ENCODE measurements at regions not wholly inside any gene's neighbourhood (a gene's known extent, or its start where the extent isn't known, plus 50 kb on each side); places are given as distances from the start of the nearest gene placed in this dataset.

DNA sequence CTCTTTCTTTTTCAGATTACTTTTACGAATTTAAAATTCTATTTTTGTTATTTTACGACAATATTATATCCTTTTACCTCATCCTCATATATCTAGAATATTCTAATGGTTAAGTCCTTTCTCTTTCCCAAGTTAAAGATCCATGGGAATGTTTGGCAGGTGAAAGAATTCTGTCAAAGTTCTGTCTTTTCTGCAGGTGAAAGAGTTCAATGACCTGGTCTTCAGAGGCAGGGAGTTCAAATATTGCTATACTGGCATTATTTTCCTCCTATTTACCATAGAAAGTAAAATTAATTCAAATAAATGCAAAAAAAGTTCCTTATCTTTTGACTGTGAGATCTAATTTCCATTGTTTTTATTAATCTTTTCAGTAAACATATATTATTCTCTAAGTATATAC lies 194.3 kb downstream of the ARL4A start:
- TF ChIP-seq POLR2A (IDR thresholded peaks at IDR 0.05): no peak
- no peak for TF ChIP-seq CTCF (IDR thresholded peaks at IDR 0.05)

Measured in stomach (tissue), 4 donors.